Activated CD4-positive, alpha-beta T cell treated with anti-CD3 and anti-CD28 coated beads for 24 hours (primary cell): ENCODE measurements at regions not wholly inside any gene's neighbourhood (a gene's known extent, or its start where the extent isn't known, plus 50 kb on each side); places are given as distances from the start of the nearest gene placed in this dataset.
"Not testable (repeated sequence)": the region's sequence is repeated elsewhere in the genome, so short reads cannot be mapped to it uniquely, and the experiment has no call there.

ENCODE experiments used
- DNase-seq, 2 donors: peaks; one replicate each; pipeline ENCODE4 v3.0.0-alpha.2; 2020; ENCODE audit warnings: low read depth in 2 of 2

- no peak for DNase-seq
Observed at GRCh38 chr2:192498747-192499146, 304.0 kb upstream of the TMEFF2 start.

- DNase-seq = not testable (repeated sequence)
Observed at GRCh38 chr2:192488158-192488557, 293.4 kb upstream of the TMEFF2 start.

GRCh38 chr2:192487636-192488035 is 292.9 kb upstream of the TMEFF2 start:
- no peak for DNase-seq

DNA sequence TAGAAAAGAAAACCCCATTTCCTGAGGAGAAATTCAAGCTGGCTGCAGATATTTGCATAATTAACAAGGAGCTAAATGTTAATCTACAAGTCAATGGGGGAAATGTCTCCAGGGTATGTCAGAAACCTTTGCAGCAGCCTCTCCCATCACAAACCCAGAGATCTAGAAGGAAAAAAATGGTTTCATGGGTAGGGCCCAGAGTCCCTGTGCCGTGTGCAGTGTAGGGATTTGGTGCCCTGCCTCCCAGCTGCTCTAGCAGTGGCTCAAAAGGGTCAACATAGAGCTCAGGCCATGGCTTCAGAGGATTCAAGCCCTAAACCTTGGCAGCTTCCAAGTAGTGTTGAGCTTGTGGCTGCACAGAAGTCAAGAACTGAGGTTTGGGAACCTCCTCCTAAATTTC is 290.2 kb upstream of the TMEFF2 start:
- DNase-seq = no peak

DNA sequence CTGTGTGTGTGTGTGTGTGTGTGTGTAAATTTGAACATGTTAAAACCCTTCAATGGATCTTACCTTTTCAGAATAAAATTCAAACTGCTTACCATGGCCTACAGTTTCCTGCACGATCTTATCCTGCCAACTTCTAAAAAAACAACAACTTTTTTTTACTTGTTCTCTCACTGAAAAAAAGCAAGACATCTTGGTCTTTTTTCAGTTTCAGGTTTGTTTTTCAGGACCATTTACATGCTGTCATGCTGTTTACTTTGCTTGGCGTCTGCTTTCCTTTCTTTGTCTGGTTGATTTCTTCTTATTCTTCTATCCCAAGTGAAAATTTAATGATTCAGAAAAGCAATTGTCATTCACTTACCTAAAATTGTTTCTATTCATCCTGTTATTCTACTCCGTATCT is 286.3 kb upstream of the TMEFF2 start:
- no peak for DNase-seq

GRCh38 chr2:192473331-192473730 is 278.6 kb upstream of the TMEFF2 start:
- no peak for DNase-seq

- no peak for DNase-seq
Observed at GRCh38 chr2:192471982-192472381, 277.2 kb upstream of the TMEFF2 start.

DNA sequence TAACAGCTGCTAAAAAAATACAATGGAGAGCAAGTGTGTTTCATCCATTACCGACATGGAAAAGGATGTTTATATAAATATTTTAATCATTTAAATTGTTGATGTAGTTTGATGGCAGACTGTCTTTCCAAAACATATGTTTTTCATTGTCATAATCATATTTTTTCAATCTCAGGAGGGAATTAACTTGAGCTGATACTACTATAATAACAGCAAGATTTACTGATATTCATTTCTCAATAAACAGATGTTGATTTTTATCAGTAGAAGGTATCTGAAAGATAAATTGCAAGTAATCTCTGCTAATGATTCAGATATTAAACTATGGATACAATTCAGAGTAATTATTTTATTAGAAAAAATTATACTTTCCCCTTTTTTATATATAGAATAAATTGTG is 274.9 kb upstream of the TMEFF2 start:
- no peak for DNase-seq

DNA sequence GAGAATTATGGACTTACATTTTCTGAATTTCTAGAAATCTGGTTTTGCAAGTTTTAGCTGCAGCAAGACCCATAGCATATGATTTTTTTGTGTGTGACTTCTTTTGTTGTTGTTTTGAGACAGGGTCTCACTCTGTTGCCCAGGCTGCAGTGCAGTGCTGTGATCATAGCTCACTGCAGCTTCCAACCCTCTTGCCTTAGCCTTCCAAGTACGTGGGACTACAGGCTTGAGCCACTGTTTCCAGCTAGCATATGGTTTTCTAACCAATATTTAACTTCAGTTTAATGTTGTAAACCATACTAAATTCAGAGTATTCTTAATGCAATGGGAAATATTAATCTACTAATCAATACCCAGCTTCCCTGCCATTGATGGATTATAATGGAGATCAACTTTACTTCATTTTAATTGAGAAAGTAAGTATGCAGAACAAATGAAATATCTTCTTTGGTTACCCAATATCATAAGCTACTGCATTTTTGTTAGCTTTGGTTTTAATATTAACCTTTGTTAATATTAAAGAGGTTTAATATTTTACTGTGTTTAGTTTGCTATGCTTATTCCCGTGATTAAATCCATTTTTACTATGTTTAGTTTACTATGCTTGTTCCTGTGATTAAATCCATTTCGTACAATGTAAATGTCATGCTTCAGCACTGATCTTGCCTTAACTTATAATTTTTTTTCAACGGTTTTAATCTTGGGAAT is 273.4 kb upstream of the TMEFF2 start:
- no peak for DNase-seq

DNA sequence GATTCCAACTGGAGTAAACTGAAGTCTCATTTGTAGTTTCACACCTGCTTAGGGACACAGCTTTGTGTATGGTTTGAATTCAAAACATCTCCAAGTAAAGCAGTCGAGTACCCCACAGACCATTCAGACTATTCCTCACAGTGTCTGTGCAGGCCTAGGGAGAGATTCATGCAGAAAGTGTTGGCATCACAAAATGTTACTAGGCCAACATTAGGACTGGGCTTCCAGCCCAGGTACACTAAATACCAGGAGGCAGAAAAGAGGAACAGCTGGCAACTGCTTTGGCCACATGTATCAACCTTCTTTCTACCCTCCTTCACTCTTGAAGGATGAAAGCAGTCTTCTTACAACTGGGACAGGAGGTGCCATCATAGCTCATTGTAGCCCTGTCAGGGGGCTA is 270.4 kb upstream of the TMEFF2 start:
- no peak for DNase-seq

DNA sequence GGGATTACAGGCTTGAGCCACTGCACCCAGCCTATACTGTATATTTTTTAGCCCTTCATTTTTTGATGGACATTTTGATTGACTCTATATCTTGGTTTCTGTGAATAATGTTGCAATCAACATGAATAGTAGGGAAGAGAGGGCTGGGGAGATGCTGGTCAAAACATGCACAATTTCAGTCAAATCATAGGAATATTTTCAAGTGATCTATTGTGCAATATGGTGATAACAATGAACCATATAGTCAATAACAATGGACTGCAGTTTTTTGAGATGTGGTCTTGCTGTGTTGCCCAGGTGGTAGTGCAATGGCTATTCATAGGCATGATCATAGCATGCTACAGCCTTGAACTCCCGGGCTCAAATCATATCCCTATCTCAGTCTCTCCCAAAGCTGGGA is 264.7 kb upstream of the TMEFF2 start:
- no peak for DNase-seq

- DNase-seq = no peak
Observed at GRCh38 chr2:192448881-192449280, 254.1 kb upstream of the TMEFF2 start.

DNA sequence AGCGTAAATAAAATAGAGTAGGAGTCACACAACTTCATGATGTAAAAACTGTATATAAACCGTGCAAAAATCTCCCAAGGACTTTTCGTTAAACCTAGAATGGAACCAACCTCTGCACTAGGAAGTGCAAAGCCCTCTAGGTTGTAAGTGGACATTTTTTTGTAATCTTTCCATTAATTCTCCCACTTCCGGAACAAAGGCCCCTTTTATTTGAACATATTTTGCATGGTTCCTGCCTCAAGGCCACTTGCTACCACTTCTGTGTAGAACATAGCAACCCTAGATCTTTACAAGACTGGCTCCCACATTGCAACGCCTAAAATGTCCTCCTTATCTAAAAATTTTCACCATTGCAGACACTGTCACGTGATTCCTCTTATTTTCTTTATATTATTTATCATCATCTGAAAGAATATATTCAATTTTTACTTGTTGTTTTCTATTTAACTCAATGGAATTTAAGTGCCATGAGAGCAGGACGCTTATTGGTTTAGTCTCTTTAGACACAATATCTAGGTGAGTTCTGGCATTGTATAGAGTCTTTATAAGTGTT is 249.6 kb upstream of the TMEFF2 start:
- DNase-seq = no peak

- no peak for DNase-seq
Observed at GRCh38 chr2:192443831-192444230, 249.1 kb upstream of the TMEFF2 start.

DNA sequence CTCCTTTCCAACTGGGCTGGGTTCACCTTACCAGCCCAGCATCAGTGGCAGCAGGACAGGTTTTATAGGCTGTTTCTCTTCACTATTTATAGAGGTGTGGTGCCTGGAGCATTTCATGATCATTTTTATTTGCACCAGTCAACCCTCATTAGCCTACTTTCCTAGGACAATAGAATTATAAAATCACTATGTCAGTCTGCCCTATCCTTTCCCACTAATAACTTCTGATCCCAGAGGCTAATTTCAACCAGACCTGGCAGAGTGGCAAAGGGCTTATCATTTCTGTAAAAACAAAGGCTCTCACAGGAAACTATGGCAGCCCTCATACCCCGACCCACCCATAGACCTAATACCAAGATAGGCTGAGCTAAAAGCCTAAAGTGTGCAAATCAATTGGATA is 243.5 kb upstream of the TMEFF2 start:
- DNase-seq = no peak

GRCh38 chr2:192437653-192438052 is 242.9 kb upstream of the TMEFF2 start:
- no peak for DNase-seq

DNA sequence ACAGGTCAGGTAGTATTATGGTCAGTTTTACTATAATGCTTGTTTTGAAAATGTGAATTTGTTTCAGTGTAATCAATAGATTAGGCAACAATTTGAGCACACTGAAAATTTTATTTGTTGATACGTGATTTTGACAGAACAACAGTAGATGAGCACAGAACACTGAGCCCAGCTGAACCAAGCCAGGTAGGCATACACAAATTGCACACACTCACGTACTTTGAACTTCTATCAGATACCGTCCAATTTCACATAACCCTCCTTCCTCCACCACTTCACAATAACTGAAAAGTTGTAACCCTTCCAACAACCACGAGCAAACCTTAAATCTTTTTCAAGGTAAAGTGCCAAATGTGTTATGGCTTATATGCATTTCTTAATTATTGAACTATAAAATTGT is 229.5 kb upstream of the TMEFF2 start:
- DNase-seq = no peak

- no peak for DNase-seq
Observed at GRCh38 chr2:192419786-192420185, 225.1 kb upstream of the TMEFF2 start.

DNA sequence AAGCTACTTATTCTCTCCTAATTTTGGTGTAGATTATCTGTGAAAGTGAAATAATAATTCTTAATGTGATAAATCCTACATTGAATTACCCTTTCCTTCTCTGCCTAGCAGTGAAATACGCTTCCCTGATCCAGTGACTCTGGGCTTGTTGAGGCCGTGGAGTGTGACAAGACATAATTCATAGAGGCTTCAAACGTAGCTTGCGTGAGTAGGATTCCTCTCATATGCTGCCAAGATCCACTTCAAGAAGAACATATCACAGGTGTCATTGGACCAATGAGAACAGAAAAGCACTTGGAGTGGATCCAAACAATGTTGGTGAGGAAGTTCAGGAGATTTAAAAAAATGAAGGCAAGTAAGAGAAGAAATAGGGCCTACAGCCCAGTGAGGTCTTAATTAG is 221.3 kb upstream of the TMEFF2 start:
- DNase-seq = no peak

GRCh38 chr2:192414794-192415193 is 220.1 kb upstream of the TMEFF2 start:
- no peak for DNase-seq

DNA sequence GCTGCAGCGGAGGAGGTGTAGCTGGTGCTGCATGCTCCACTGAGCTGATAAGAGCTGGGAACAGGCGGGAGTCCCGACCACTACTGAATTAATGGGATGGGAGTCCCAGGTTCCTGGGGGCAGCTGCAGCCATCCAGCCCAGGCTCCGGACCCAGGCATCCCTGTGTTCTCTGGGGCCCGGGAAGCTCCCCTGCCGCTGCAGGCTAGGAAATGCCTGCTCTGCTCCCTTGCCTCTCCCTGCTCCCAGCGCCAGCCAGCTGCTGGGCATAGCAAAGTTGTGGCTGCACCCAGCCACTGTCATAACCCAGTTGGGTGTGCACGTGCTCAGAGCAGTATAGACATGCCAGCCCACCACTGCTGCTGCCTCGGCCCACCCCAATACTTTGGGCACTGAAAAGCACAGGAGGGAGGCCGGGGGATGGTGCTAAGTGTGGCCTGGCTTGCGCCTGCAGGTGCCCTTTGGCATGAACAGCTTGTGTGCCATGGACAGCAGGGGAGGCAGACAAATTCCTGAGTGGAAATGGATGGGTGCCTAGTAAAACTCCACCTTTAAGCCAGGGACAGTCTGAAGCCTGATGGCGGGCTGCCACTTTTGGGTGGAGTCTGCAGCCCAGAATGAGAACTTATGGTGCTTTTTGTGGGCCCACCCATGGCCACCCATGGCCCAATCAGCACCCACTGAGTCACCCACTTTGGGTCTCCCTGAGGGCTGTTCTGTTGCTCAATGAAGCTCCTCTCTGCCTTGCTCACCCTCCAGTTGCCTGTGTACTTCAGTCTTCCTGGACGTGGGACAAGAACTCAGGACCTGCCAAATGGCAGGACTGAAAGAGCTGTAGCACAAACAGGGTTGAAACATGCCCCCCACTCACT is 219.3 kb upstream of the TMEFF2 start:
- DNase-seq = no peak

DNA sequence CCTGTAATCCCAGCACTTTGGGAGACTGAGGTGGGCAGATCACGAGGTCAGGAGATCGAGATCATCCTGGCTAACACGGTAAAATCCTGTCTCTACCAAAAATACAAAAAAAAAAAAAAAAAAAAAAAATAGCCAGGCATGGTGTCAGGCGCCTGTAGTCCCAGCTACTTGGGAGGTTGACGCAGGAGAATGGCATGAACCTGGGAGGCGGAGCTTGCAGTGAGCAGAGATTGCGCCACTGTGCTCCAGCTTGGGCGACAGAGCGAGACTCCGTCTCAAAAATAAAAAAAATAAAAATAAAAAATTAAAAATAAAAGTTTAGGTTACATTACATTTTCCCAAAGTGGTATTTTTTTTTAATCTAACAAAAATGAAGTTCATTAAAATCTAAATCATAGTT is 218.1 kb upstream of the TMEFF2 start:
- not testable (repeated sequence) for DNase-seq

DNA sequence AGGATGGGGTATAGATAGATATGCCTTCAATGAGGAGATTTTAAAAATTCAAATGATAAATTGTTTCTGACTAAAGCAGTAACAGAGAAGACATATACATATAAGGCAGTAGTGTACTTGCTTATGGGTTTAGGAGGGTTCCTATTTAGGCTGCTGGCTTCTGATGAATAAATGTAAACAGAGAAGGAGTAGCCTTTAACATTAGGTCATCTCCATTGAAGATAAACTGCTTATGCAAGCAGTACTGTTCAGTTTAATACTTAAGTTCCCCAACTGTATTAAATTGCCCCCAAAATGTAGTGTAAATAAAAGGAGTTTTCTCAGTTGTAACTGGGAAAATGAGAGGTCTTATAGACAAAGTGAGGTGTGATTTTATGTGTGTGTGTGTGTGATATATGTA is 217.7 kb upstream of the TMEFF2 start:
- DNase-seq = no peak
